Smooth muscle cell of the brain vasculature (primary cell): ENCODE measurements at regions not wholly inside any gene's neighbourhood (a gene's known extent, or its start where the extent isn't known, plus 50 kb on each side); places are given as distances from the start of the nearest gene placed in this dataset.

Source experiments
- DNase-seq: peaks from one replicate; pipeline ENCODE4 v3.0.0-alpha.2; 2012; ENCODE audit warnings: low read depth, low spot score

GRCh38 chr4:110886856-110887255 lies 264.0 kb upstream of the PITX2 start:
- DNase-seq, result no peak

- no peak for DNase-seq
These were observed 274.9 kb upstream of the PITX2 start for GRCh38 chr4:110897784-110898183.

GRCh38 chr4:110898290-110898689 lies 275.4 kb upstream of the PITX2 start:
- no peak for DNase-seq

GRCh38 chr4:110900213-110900769 lies 277.4 kb upstream of the PITX2 start:
- no peak for DNase-seq

- DNase-seq, result no peak
These were observed 279.6 kb upstream of the PITX2 start for GRCh38 chr4:110902500-110902899.

- DNase-seq, result no peak
These were observed 281.7 kb upstream of the PITX2 start for GRCh38 chr4:110904435-110905065.

- no peak for DNase-seq
These were observed 282.5 kb upstream of the PITX2 start for GRCh38 chr4:110905367-110905766.

- DNase-seq, result no peak
These were observed 285.0 kb upstream of the PITX2 start for GRCh38 chr4:110907801-110908313.

- no peak for DNase-seq
These were observed 291.9 kb upstream of the PITX2 start for GRCh38 chr4:110914791-110915190.

- DNase-seq, result no peak
These were observed 292.4 kb upstream of the PITX2 start for GRCh38 chr4:110915301-110915700.

- DNase-seq, result no peak
These were observed 293.6 kb upstream of the PITX2 start for GRCh38 chr4:110916505-110916904.

GRCh38 chr4:110917835-110918234 lies 295.0 kb upstream of the PITX2 start:
- DNase-seq, result no peak

GRCh38 chr4:110920990-110921389 lies 298.1 kb upstream of the PITX2 start:
- no peak for DNase-seq

- DNase-seq, result no peak
These were observed 301.9 kb upstream of the PITX2 start for GRCh38 chr4:110924761-110925160.

- DNase-seq, result no peak
These were observed 304.0 kb upstream of the PITX2 start for GRCh38 chr4:110926841-110927400.

- no peak for DNase-seq
These were observed 310.5 kb upstream of the PITX2 start for GRCh38 chr4:110933341-110933740.

- no peak for DNase-seq
These were observed 321.6 kb upstream of the PITX2 start for GRCh38 chr4:110944501-110944900.

GRCh38 chr4:110945600-110945999 lies 322.7 kb upstream of the PITX2 start:
- no peak for DNase-seq

- DNase-seq, result no peak
These were observed 326.7 kb upstream of the PITX2 start for GRCh38 chr4:110949542-110949941.

GRCh38 chr4:110950731-110951130 lies 327.9 kb upstream of the PITX2 start:
- DNase-seq, result no peak

GRCh38 chr4:110953191-110953590 lies 330.3 kb upstream of the PITX2 start:
- DNase-seq, result no peak

GRCh38 chr4:110953898-110954297 lies 331.0 kb upstream of the PITX2 start:
- no peak for DNase-seq

- DNase-seq, result no peak
These were observed 332.9 kb upstream of the PITX2 start for GRCh38 chr4:110955748-110956147.
